ENCODE measurements at regions not wholly inside any gene's neighbourhood (a gene's known extent, or its start where the extent isn't known, plus 50 kb on each side); places are given as distances from the start of the nearest gene placed in this dataset.
"Not testable (repeated sequence)": the region's sequence is repeated elsewhere in the genome, so short reads cannot be mapped to it uniquely, and the experiment has no call there.

- 84 to 100% methylated on average over 1 of the region's 1 CpG for WGBS, 2 experiments
Observed at GRCh38 chr4:27973056-27973455, 1112.4 kb downstream of the STIM2 start.

GRCh38 chr4:27973700-27974099, 1113.1 kb downstream of the STIM2 start:
- H3K9me3 ChIP-seq (ENCODE audit: control insufficient read depth, low read length), result no peaks in the 10 kb centered on the region
- no peak overlapping the region for H3K4me3 ChIP-seq (ENCODE audit: insufficient read depth, low read depth, low read length)
- H3K36me3 ChIP-seq (ENCODE audit: control insufficient read depth, insufficient read depth, low read length), result no peaks in the 10 kb centered on the region
- no CpG with 5 or more reads among the region's 1 CpG for WGBS, 2 experiments
- no peaks in the 10 kb centered on the region for H3K4me1 ChIP-seq (ENCODE audit: control insufficient read depth, insufficient read depth, low read length)
- H3K27ac ChIP-seq (ENCODE audit: insufficient read depth, low read depth, low read length, poor library complexity, severe bottlenecking), result no peak overlapping the region
- no peaks in the 10 kb centered on the region for H3K27me3 ChIP-seq (ENCODE audit: control insufficient read depth, insufficient read depth, low read length, poor library complexity, severe bottlenecking)

More at GRCh38 chr4:27973056-27973455, 1112.4 kb downstream of the STIM2 start:
- Histone ChIP-seq H3K27ac (ENCODE audit: insufficient read depth, low read depth, low read length, poor library complexity, severe bottlenecking) (no peak overlapping the region), H3K4me3 (ENCODE audit: insufficient read depth, low read depth, low read length) (no peak overlapping the region), H3K36me3 (ENCODE audit: control insufficient read depth, insufficient read depth, low read length) (no peaks in the 10 kb centered on the region), H3K9me3 (ENCODE audit: control insufficient read depth, low read length) (no peaks in the 10 kb centered on the region), H3K27me3 (ENCODE audit: control insufficient read depth, insufficient read depth, low read length, poor library complexity, severe bottlenecking) (no peaks in the 10 kb centered on the region), H3K4me1 (ENCODE audit: control insufficient read depth, insufficient read depth, low read length) (no peaks in the 10 kb centered on the region)

GRCh38 chr4:27974339-27974738, 1113.7 kb downstream of the STIM2 start:
- Histone ChIP-seq H3K27ac (ENCODE audit: insufficient read depth, low read depth, low read length, poor library complexity, severe bottlenecking) (no peak overlapping the region), H3K4me1 (ENCODE audit: control insufficient read depth, insufficient read depth, low read length) (no peaks in the 10 kb centered on the region), H3K4me3 (ENCODE audit: insufficient read depth, low read depth, low read length) (no peak overlapping the region), H3K9me3 (ENCODE audit: control insufficient read depth, low read length) (no peaks in the 10 kb centered on the region), H3K36me3 (ENCODE audit: control insufficient read depth, insufficient read depth, low read length) (no peaks in the 10 kb centered on the region), H3K27me3 (ENCODE audit: control insufficient read depth, insufficient read depth, low read length, poor library complexity, severe bottlenecking) (no peaks in the 10 kb centered on the region)
- WGBS, 2 experiments, result 87 to 88% methylated on average over 2 of the region's 2 CpGs

GRCh38 chr4:27974881-27975280, 1114.2 kb downstream of the STIM2 start:
- not testable (repeated sequence) for H3K4me3 ChIP-seq (ENCODE audit: insufficient read depth, low read depth, low read length); H3K9me3 ChIP-seq (ENCODE audit: control insufficient read depth, low read length); H3K4me1 ChIP-seq (ENCODE audit: control insufficient read depth, insufficient read depth, low read length); H3K36me3 ChIP-seq (ENCODE audit: control insufficient read depth, insufficient read depth, low read length); H3K27ac ChIP-seq (ENCODE audit: insufficient read depth, low read depth, low read length, poor library complexity, severe bottlenecking); H3K27me3 ChIP-seq (ENCODE audit: control insufficient read depth, insufficient read depth, low read length, poor library complexity, severe bottlenecking)
- 84 to 92% methylated on average over 3 of the region's 3 CpGs for WGBS, 2 experiments

- not testable (repeated sequence) for H3K4me1 ChIP-seq (ENCODE audit: control insufficient read depth, insufficient read depth, low read length); H3K27me3 ChIP-seq (ENCODE audit: control insufficient read depth, insufficient read depth, low read length, poor library complexity, severe bottlenecking); H3K4me3 ChIP-seq (ENCODE audit: insufficient read depth, low read depth, low read length); H3K27ac ChIP-seq (ENCODE audit: insufficient read depth, low read depth, low read length, poor library complexity, severe bottlenecking); H3K9me3 ChIP-seq (ENCODE audit: control insufficient read depth, low read length); H3K36me3 ChIP-seq (ENCODE audit: control insufficient read depth, insufficient read depth, low read length)
- 95 to 98% methylated on average over 21 to 22 of the region's 22 CpGs for WGBS, 2 experiments
Observed at GRCh38 chr4:27978427-27979109, 1117.9 kb downstream of the STIM2 start.

GRCh38 chr4:27985522-27985921, 1124.9 kb downstream of the STIM2 start:
- 98 to 100% methylated on average over 4 of the region's 4 CpGs for WGBS, 2 experiments
- Histone ChIP-seq H3K4me3 (ENCODE audit: insufficient read depth, low read depth, low read length) (no peak overlapping the region), H3K27ac (ENCODE audit: insufficient read depth, low read depth, low read length, poor library complexity, severe bottlenecking) (no peak overlapping the region), H3K9me3 (ENCODE audit: control insufficient read depth, low read length) (no peaks in the 10 kb centered on the region), H3K4me1 (ENCODE audit: control insufficient read depth, insufficient read depth, low read length) (no peaks in the 10 kb centered on the region), H3K36me3 (ENCODE audit: control insufficient read depth, insufficient read depth, low read length) (no peaks in the 10 kb centered on the region), H3K27me3 (ENCODE audit: control insufficient read depth, insufficient read depth, low read length, poor library complexity, severe bottlenecking) (no peaks in the 10 kb centered on the region)

- Histone ChIP-seq H3K27ac (ENCODE audit: insufficient read depth, low read depth, low read length, poor library complexity, severe bottlenecking) (no peak overlapping the region), H3K9me3 (ENCODE audit: control insufficient read depth, low read length) (no peaks in the 10 kb centered on the region), H3K4me1 (ENCODE audit: control insufficient read depth, insufficient read depth, low read length) (no peaks in the 10 kb centered on the region), H3K4me3 (ENCODE audit: insufficient read depth, low read depth, low read length) (no peak overlapping the region), H3K27me3 (ENCODE audit: control insufficient read depth, insufficient read depth, low read length, poor library complexity, severe bottlenecking) (no peaks in the 10 kb centered on the region), H3K36me3 (ENCODE audit: control insufficient read depth, insufficient read depth, low read length) (no peaks in the 10 kb centered on the region)
- 89 to 100% methylated on average over 1 of the region's 1 CpG for WGBS, 2 experiments
Observed at GRCh38 chr4:27986476-27986875, 1125.8 kb downstream of the STIM2 start.

- no peaks in the 10 kb centered on the region for H3K27me3 ChIP-seq (ENCODE audit: control insufficient read depth, insufficient read depth, low read length, poor library complexity, severe bottlenecking)
- no peaks in the 10 kb centered on the region for H3K36me3 ChIP-seq (ENCODE audit: control insufficient read depth, insufficient read depth, low read length)
- no peak overlapping the region for H3K27ac ChIP-seq (ENCODE audit: insufficient read depth, low read depth, low read length, poor library complexity, severe bottlenecking)
- WGBS, 2 experiments, result 94% methylated on average over 4 of the region's 4 CpGs
- H3K4me3 ChIP-seq (ENCODE audit: insufficient read depth, low read depth, low read length), result no peak overlapping the region
- H3K9me3 ChIP-seq (ENCODE audit: control insufficient read depth, low read length), result no peaks in the 10 kb centered on the region
- no peaks in the 10 kb centered on the region for H3K4me1 ChIP-seq (ENCODE audit: control insufficient read depth, insufficient read depth, low read length)
Observed at GRCh38 chr4:28001698-28002097, 1141.1 kb downstream of the STIM2 start.

- Histone ChIP-seq H3K27ac (ENCODE audit: insufficient read depth, low read depth, low read length, poor library complexity, severe bottlenecking) (no peak overlapping the region), H3K36me3 (ENCODE audit: control insufficient read depth, insufficient read depth, low read length) (no peaks in the 10 kb centered on the region), H3K4me3 (ENCODE audit: insufficient read depth, low read depth, low read length) (no peak overlapping the region), H3K4me1 (ENCODE audit: control insufficient read depth, insufficient read depth, low read length) (no peaks in the 10 kb centered on the region), H3K27me3 (ENCODE audit: control insufficient read depth, insufficient read depth, low read length, poor library complexity, severe bottlenecking) (no peaks in the 10 kb centered on the region), H3K9me3 (ENCODE audit: control insufficient read depth, low read length) (no peaks in the 10 kb centered on the region)
Observed at GRCh38 chr4:28004520-28004919, 1143.9 kb downstream of the STIM2 start.

GRCh38 chr4:28006021-28006420, 1145.4 kb downstream of the STIM2 start:
- 94% methylated on average over 12 of the region's 12 CpGs for WGBS, 2 experiments
- no peaks in the 10 kb centered on the region for H3K36me3 ChIP-seq (ENCODE audit: control insufficient read depth, insufficient read depth, low read length)

GRCh38 chr4:28007693-28008092, 1147.1 kb downstream of the STIM2 start:
- H3K4me1 ChIP-seq (ENCODE audit: control insufficient read depth, insufficient read depth, low read length), result no peaks in the 10 kb centered on the region
- no peak overlapping the region for H3K27ac ChIP-seq (ENCODE audit: insufficient read depth, low read depth, low read length, poor library complexity, severe bottlenecking)
- H3K9me3 ChIP-seq (ENCODE audit: control insufficient read depth, low read length), result no peaks in the 10 kb centered on the region
- H3K27me3 ChIP-seq (ENCODE audit: control insufficient read depth, insufficient read depth, low read length, poor library complexity, severe bottlenecking), result no peaks in the 10 kb centered on the region
- H3K4me3 ChIP-seq (ENCODE audit: insufficient read depth, low read depth, low read length), result no peak overlapping the region
- no peaks in the 10 kb centered on the region for H3K36me3 ChIP-seq (ENCODE audit: control insufficient read depth, insufficient read depth, low read length)
- WGBS, 2 experiments, result 86 to 92% methylated on average over 3 of the region's 4 CpGs

More at GRCh38 chr4:28006021-28006420, 1145.4 kb downstream of the STIM2 start:
- Histone ChIP-seq H3K27ac (ENCODE audit: insufficient read depth, low read depth, low read length, poor library complexity, severe bottlenecking) (no peak overlapping the region), H3K27me3 (ENCODE audit: control insufficient read depth, insufficient read depth, low read length, poor library complexity, severe bottlenecking) (no peaks in the 10 kb centered on the region), H3K9me3 (ENCODE audit: control insufficient read depth, low read length) (no peaks in the 10 kb centered on the region), H3K4me1 (ENCODE audit: control insufficient read depth, insufficient read depth, low read length) (no peaks in the 10 kb centered on the region), H3K4me3 (ENCODE audit: insufficient read depth, low read depth, low read length) (no peak overlapping the region)

Measured in ectodermal cell (in vitro differentiated cells).